Skin of body (tissue), 2 donors: ENCODE measurements at regions not wholly inside any gene's neighbourhood (a gene's known extent, or its start where the extent isn't known, plus 50 kb on each side); places are given as distances from the start of the nearest gene placed in this dataset. TPM values are rescaled to one million over a fixed set of nuclear protein-coding genes. Genes with fewer than 3 reads are reported as not detected.

Experiments
- DNase-seq: peaks from one replicate; lab custom pipeline; 2025; lab: John Stamatoyannopoulos, UW
- small RNA-seq: library from RNA; depleted of rRNA; stranded (forward); fragments of <200 nt; gene quantifications from one replicate; pipeline ENCODE3, GENCODE V24; 2014; ENCODE audit warnings: low replicate concordance

GRCh38 chr5:157920828-157921170, 61.9 kb upstream of the CLINT1 start:
- DNase-seq, result no peak

GRCh38 chr5:157918811-157919742, 60.1 kb upstream of the CLINT1 start:
- DNase-seq, result peak; percentile 9

GRCh38 chr5:157917899-157918809, 59.2 kb upstream of the CLINT1 start:
- DNase-seq, result peak; percentile 45

GRCh38 chr5:157917491-157917890, 58.5 kb upstream of the CLINT1 start:
- DNase-seq, result no peak

- peak; percentile 75 for DNase-seq
Measured at GRCh38 chr5:157915638-157916037, 56.7 kb upstream of the CLINT1 start.

GRCh38 chr5:157914151-157914788, 55.3 kb upstream of the CLINT1 start:
- DNase-seq, result no peak

- DNase-seq, result no peak
Measured at GRCh38 chr5:157913575-157913974, 54.6 kb upstream of the CLINT1 start.

GRCh38 chr5:157912621-157913325, 53.8 kb upstream of the CLINT1 start:
- DNase-seq, result no peak

- no peak for DNase-seq
Measured at GRCh38 chr5:157911568-157911967, 52.6 kb upstream of the CLINT1 start.

Small RNA genes in the stretch of these regions (small RNA-seq; reads per million reads assigned to genes)
- gene AC091979.2 (not detected), gene RNU2-48P (2.2 reads per million, percentile 86 among the genes with 10 or more reads in this experiment)
